HFFc6 (cell line): ENCODE measurements at regions not wholly inside any gene's neighbourhood (a gene's known extent, or its start where the extent isn't known, plus 50 kb on each side); places are given as distances from the start of the nearest gene placed in this dataset.
"Not testable (repeated sequence)": the region's sequence is repeated elsewhere in the genome, so short reads cannot be mapped to it uniquely, and the experiment has no call there.

Experiments
- DNase-seq: peaks from one replicate; pipeline ENCODE4 v3.0.0-alpha.2; 2018
- H3K27ac Mint-ChIP-seq: 2 replicates; pipeline ENCODE4 v1.8.0; 2020; ENCODE audit warnings: mild to moderate bottlenecking, mixed read lengths
- H3K27me3 Mint-ChIP-seq: 2 replicates; pipeline ENCODE4 v1.8.0; 2021; ENCODE audit warnings: mild to moderate bottlenecking, moderate library complexity, mixed read lengths; ENCODE audit not compliant: insufficient read depth
- H3K36me3 Mint-ChIP-seq: 2 replicates; pipeline ENCODE4 v1.8.0; 2021; ENCODE audit warnings: low read depth, mixed read lengths
- H3K4me1 Mint-ChIP-seq: 2 replicates; pipeline ENCODE4 v1.8.0; 2020; ENCODE audit warnings: low read depth, mixed read lengths
- H3K4me3 Mint-ChIP-seq: 2 replicates; pipeline ENCODE4 v1.8.0; 2020; ENCODE audit warnings: mild to moderate bottlenecking, moderate library complexity, mixed read lengths
- H3K9me3 Mint-ChIP-seq: 2 replicates; pipeline ENCODE4 v1.8.0; 2020; ENCODE audit warnings: mild to moderate bottlenecking, mixed read lengths
- CTCF ChIP-seq: fragments of 200-600 bp; sonication (generic); IDR thresholded peaks from 2 replicates; pipeline ENCODE4 v1.5.0; 2021; ENCODE audit warnings: antibody characterized with exemption, mild to moderate bottlenecking

- no peak overlapping the region for H3K27ac Mint-ChIP-seq
- H3K4me3 Mint-ChIP-seq: no peak overlapping the region
- H3K4me1 Mint-ChIP-seq: no peaks in the 10 kb centered on the region
- peaks cover 10% of the 10 kb centered on the region for H3K9me3 Mint-ChIP-seq
- H3K36me3 Mint-ChIP-seq: no peaks in the 10 kb centered on the region
- TF ChIP-seq CTCF: no peak
- H3K27me3 Mint-ChIP-seq: no peaks in the 10 kb centered on the region; the same call in 1 of the 2 replicates
- no peak for DNase-seq
These were observed 1523.7 kb upstream of the ADGRL3 start for GRCh38 chr4:59676389-59676788.

- not testable (repeated sequence) for H3K27ac Mint-ChIP-seq, H3K4me3 Mint-ChIP-seq, H3K36me3 Mint-ChIP-seq, H3K4me1 Mint-ChIP-seq, DNase-seq, H3K27me3 Mint-ChIP-seq
- H3K9me3 Mint-ChIP-seq: peaks cover 10% of the 10 kb centered on the region
These were observed 1523.1 kb upstream of the ADGRL3 start for GRCh38 chr4:59676992-59677391.

GRCh38 chr4:59685626-59686025 is 1514.5 kb upstream of the ADGRL3 start:
- Mint-ChIP-seq H3K36me3 (no peaks in the 10 kb centered on the region), H3K27me3 (no peaks in the 10 kb centered on the region), H3K27ac (no peak overlapping the region), H3K9me3 (peaks cover 7% of the 10 kb centered on the region), H3K4me1 (no peaks in the 10 kb centered on the region), H3K4me3 (no peak overlapping the region)
- no peak for DNase-seq
- no peak for TF ChIP-seq CTCF

GRCh38 chr4:59689149-59689548 is 1511.0 kb upstream of the ADGRL3 start:
- DNase-seq: no peak
- TF ChIP-seq CTCF: no peak
- Mint-ChIP-seq H3K36me3 (no peaks in the 10 kb centered on the region), H3K27me3 (no peaks in the 10 kb centered on the region), H3K27ac (no peak overlapping the region), H3K4me1 (no peaks in the 10 kb centered on the region), H3K9me3 (peaks cover 7% of the 10 kb centered on the region), H3K4me3 (no peak overlapping the region)

GRCh38 chr4:59695355-59696053 is 1504.6 kb upstream of the ADGRL3 start:
- no peak for TF ChIP-seq CTCF
- Mint-ChIP-seq H3K4me3 (no peak overlapping the region), H3K4me1 (no peaks in the 10 kb centered on the region), H3K36me3 (no peaks in the 10 kb centered on the region), H3K27me3 (peaks cover 2% of the 10 kb centered on the region; the same call in 1 of the 2 replicates), H3K9me3 (peaks cover 3% of the 10 kb centered on the region; the same call in 1 of the 2 replicates), H3K27ac (no peak overlapping the region)
- DNase-seq: no peak

- no peaks in the 10 kb centered on the region for H3K4me1 Mint-ChIP-seq
- H3K4me3 Mint-ChIP-seq: no peak overlapping the region
- H3K9me3 Mint-ChIP-seq: peaks cover 13% of the 10 kb centered on the region; the same call in 1 of the 2 replicates
- no peaks in the 10 kb centered on the region for H3K36me3 Mint-ChIP-seq
- H3K27ac Mint-ChIP-seq: no peak overlapping the region
- no peak for DNase-seq
- TF ChIP-seq CTCF: no peak
- H3K27me3 Mint-ChIP-seq: peaks cover 2% of the 10 kb centered on the region; the same call in 1 of the 2 replicates
These were observed 1502.1 kb upstream of the ADGRL3 start for GRCh38 chr4:59698041-59698440.
